ENCODE measurements at regions not wholly inside any gene's neighbourhood (a gene's known extent, or its start where the extent isn't known, plus 50 kb on each side); places are given as distances from the start of the nearest gene placed in this dataset.

GRCh38 chr18:65423776-65424175 lies 327.0 kb upstream of the CDH7 start:
- no peak for TF ChIP-seq POLR2A (IDR thresholded peaks at IDR 0.05)
- no peak for TF ChIP-seq CTCF (IDR thresholded peaks at IDR 0.05)
- Histone ChIP-seq H3K9me3 (no peaks in the 10 kb centered on the region), H3K36me3 (no peaks in the 10 kb centered on the region), H3K27me3 (no peaks in the 10 kb centered on the region), H3K4me1 (no peaks in the 10 kb centered on the region), H3K27ac (no peak overlapping the region), H3K4me3 (no peak overlapping the region)
- intact Hi-C loops (cut with DNase I; ENCODE audit: low total_unique reads): no loop called here
- no peak for DNase-seq

- Histone ChIP-seq H3K4me1 (no peaks in the 10 kb centered on the region), H3K9me3 (no peaks in the 10 kb centered on the region), H3K4me3 (no peak overlapping the region), H3K27me3 (no peaks in the 10 kb centered on the region), H3K36me3 (no peaks in the 10 kb centered on the region), H3K27ac (no peak overlapping the region)
- no peak for TF ChIP-seq POLR2A (IDR thresholded peaks at IDR 0.05)
- TF ChIP-seq CTCF (IDR thresholded peaks at IDR 0.05): no peak
- DNase-seq: no peak
- intact Hi-C loops (cut with DNase I; ENCODE audit: low total_unique reads): no loop called here
Measured at GRCh38 chr18:65422544-65423136, 328.2 kb upstream of the CDH7 start.

GRCh38 chr18:65415098-65415497 lies 335.7 kb upstream of the CDH7 start:
- TF ChIP-seq POLR2A (IDR thresholded peaks at IDR 0.05) (no peak), CTCF (IDR thresholded peaks at IDR 0.05) (no peak)
- no peaks in the 10 kb centered on the region for H3K36me3 ChIP-seq
- no peaks in the 10 kb centered on the region for H3K4me1 ChIP-seq
- DNase-seq: no peak
- H3K4me3 ChIP-seq: no peak overlapping the region
- intact Hi-C loops (cut with DNase I; ENCODE audit: low total_unique reads): no loop called here
- H3K27ac ChIP-seq: no peak overlapping the region
- no peaks in the 10 kb centered on the region for H3K9me3 ChIP-seq
- H3K27me3 ChIP-seq: no peaks in the 10 kb centered on the region

- no peak overlapping the region for H3K4me3 ChIP-seq
- TF ChIP-seq CTCF (IDR thresholded peaks at IDR 0.05) (no peak), POLR2A (IDR thresholded peaks at IDR 0.05) (no peak)
- H3K9me3 ChIP-seq: no peaks in the 10 kb centered on the region
- H3K4me1 ChIP-seq: no peaks in the 10 kb centered on the region
- H3K27me3 ChIP-seq: no peaks in the 10 kb centered on the region
- no peak for DNase-seq
- intact Hi-C loops (cut with DNase I; ENCODE audit: low total_unique reads): no loop called here
- H3K27ac ChIP-seq: no peak overlapping the region
- no peaks in the 10 kb centered on the region for H3K36me3 ChIP-seq
Measured at GRCh38 chr18:65414501-65414900, 336.3 kb upstream of the CDH7 start.

GRCh38 chr18:65411061-65411460 lies 339.8 kb upstream of the CDH7 start:
- H3K9me3 ChIP-seq: no peaks in the 10 kb centered on the region
- no peaks in the 10 kb centered on the region for H3K36me3 ChIP-seq
- no peaks in the 10 kb centered on the region for H3K4me1 ChIP-seq
- no peaks in the 10 kb centered on the region for H3K27me3 ChIP-seq
- intact Hi-C loops (cut with DNase I; ENCODE audit: low total_unique reads): no loop called here
- no peak for TF ChIP-seq CTCF (IDR thresholded peaks at IDR 0.05)
- TF ChIP-seq POLR2A (IDR thresholded peaks at IDR 0.05): no peak
- no peak overlapping the region for H3K4me3 ChIP-seq
- H3K27ac ChIP-seq: no peak overlapping the region
- no peak for DNase-seq
